ENCODE measurements at regions not wholly inside any gene's neighbourhood (a gene's known extent, or its start where the extent isn't known, plus 50 kb on each side); places are given as distances from the start of the nearest gene placed in this dataset.
"Not testable (repeated sequence)": the region's sequence is repeated elsewhere in the genome, so short reads cannot be mapped to it uniquely, and the experiment has no call there.

- no peak for DNase-seq
Observed at GRCh38 chr4:157776930-157777528, 395.8 kb downstream of the GASK1B start.

- no peak for DNase-seq
Observed at GRCh38 chr4:157775971-157776370, 396.9 kb downstream of the GASK1B start.

- DNase-seq: no peak
Observed at GRCh38 chr4:157772907-157773306, 399.9 kb downstream of the GASK1B start.

GRCh38 chr4:157768419-157768818 lies 404.4 kb downstream of the GASK1B start:
- no peak for DNase-seq

GRCh38 chr4:157763490-157763889 lies 409.3 kb downstream of the GASK1B start:
- DNase-seq: no peak

GRCh38 chr4:157754410-157754809 lies 418.4 kb downstream of the GASK1B start:
- no peak for DNase-seq

- no peak for DNase-seq
Observed at GRCh38 chr4:157751631-157752030, 421.2 kb downstream of the GASK1B start.

GRCh38 chr4:157741642-157742041 lies 431.2 kb downstream of the GASK1B start:
- DNase-seq: peak; percentile 0

GRCh38 chr4:157739242-157739641 lies 433.6 kb downstream of the GASK1B start:
- peak; percentile 2 for DNase-seq

- no peak for DNase-seq
Observed at GRCh38 chr4:157728215-157728614, 444.6 kb downstream of the GASK1B start.

GRCh38 chr4:157727163-157727562 lies 445.7 kb downstream of the GASK1B start:
- DNase-seq: no peak

GRCh38 chr4:157722146-157722545 lies 450.7 kb downstream of the GASK1B start:
- DNase-seq: no peak

GRCh38 chr4:157713342-157713741 lies 459.5 kb downstream of the GASK1B start:
- no peak for DNase-seq

GRCh38 chr4:157706155-157706554 lies 466.7 kb downstream of the GASK1B start:
- no peak for DNase-seq

GRCh38 chr4:157702831-157703230 lies 470.0 kb downstream of the GASK1B start:
- no peak for DNase-seq

- DNase-seq: no peak
Observed at GRCh38 chr4:157701695-157701994, 471.2 kb downstream of the GASK1B start.

GRCh38 chr4:157700898-157701694 lies 471.7 kb downstream of the GASK1B start:
- peak; percentile 96 for DNase-seq

GRCh38 chr4:157689476-157689875 lies 468.9 kb downstream of the GRIA2 start:
- no peak for DNase-seq

GRCh38 chr4:157687971-157688370 lies 467.4 kb downstream of the GRIA2 start:
- DNase-seq: no peak

GRCh38 chr4:157679326-157679725 lies 458.8 kb downstream of the GRIA2 start:
- DNase-seq: not testable (repeated sequence)

GRCh38 chr4:157678478-157678877 lies 457.9 kb downstream of the GRIA2 start:
- DNase-seq: no peak

GRCh38 chr4:157674699-157675098 lies 454.2 kb downstream of the GRIA2 start:
- no peak for DNase-seq

- DNase-seq: no peak
Observed at GRCh38 chr4:157667836-157668235, 447.3 kb downstream of the GRIA2 start.

GRCh38 chr4:157664726-157665125 lies 444.2 kb downstream of the GRIA2 start:
- DNase-seq: peak; percentile 2
